ENCODE measurements at regions not wholly inside any gene's neighbourhood (a gene's known extent, or its start where the extent isn't known, plus 50 kb on each side); places are given as distances from the start of the nearest gene placed in this dataset.

GRCh38 chr13:30039511-30039911 lies 189.1 kb upstream of the UBL3 start:
- TF ChIP-seq CTCF (conservative IDR thresholded peaks at IDR 0.05 in 1 of 2, IDR thresholded peaks at IDR 0.05 in 1 of 2; ENCODE audit: low read depth in 1 of 2, low read length in 2 of 2), result no peak
- no peak for TF ChIP-seq EZH2 (IDR thresholded peaks at IDR 0.05; ENCODE audit: low read length, missing control alignments)

Measured in fibroblast of lung (primary cell).